ENCODE measurements at regions not wholly inside any gene's neighbourhood (a gene's known extent, or its start where the extent isn't known, plus 50 kb on each side); places are given as distances from the start of the nearest gene placed in this dataset.
"Not testable (repeated sequence)": the region's sequence is repeated elsewhere in the genome, so short reads cannot be mapped to it uniquely, and the experiment has no call there.

DNA sequence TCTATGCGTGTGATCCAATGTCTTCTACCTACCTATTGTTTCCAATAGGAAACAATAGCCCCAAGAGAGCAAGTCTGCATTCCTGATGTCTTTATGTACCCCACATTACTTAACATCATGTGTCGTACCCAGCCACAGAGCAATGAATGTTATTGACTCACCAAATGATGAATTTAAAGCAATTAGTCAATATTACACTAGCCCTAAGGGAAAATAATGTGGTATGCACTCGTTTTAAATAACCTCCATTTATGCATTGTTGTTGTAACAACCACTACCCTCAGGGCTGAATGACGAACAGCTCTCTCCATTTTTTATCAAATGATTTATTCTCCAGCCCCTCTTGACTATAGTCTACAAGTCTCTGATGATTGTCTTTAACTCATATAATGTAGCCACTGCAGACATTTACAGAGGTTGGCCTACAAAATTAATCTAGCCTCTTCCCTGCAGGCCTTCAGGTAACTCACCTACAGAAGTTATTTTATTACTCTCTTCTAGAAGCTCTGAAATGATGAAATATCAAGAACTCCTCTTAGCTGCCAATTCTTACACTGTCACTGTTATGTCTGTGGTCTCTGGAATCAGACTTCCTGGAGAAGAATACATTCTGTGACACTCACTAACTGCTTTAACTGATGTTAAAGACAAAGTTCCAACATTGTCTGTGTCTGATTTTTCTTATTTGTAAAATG is 601.7 kb upstream of the GRIA3 start:
- no peak for DNase-seq

DNA sequence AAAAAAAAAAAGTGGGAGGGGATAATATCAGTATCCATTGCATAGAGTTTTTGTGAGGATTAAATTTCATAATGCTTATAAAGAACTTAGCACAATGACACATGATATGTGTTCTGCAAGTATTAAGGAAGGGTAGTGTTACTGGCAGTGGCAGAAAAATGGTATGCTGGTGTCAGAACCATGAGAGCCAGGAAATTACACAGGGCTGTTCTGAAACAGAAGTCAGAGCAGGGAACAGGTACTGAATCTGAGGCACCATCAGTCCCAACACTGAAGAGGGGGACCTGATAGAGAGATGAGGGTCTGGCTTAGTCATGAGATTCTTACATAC is 601.1 kb upstream of the GRIA3 start:
- no peak for DNase-seq

DNA sequence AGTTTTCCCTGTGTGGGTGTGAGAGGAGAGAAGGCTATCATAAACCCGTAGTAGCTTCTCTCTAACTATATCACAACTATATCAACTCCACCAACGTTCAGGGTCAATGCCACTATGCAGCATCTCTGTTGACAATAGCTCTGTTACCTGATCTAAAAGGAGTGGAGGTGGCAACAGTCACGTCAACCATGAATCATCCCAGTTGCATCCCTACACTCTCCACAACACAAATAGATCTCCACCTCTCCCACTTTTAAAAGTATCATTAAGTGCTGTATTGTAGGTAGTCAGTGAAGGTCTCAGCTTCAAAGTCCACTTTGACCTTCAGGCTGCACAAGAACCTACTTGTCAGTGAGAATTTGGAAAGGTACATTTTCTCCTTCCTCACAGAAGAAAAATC is 600.5 kb upstream of the GRIA3 start:
- DNase-seq, result peak; percentile 7

DNA sequence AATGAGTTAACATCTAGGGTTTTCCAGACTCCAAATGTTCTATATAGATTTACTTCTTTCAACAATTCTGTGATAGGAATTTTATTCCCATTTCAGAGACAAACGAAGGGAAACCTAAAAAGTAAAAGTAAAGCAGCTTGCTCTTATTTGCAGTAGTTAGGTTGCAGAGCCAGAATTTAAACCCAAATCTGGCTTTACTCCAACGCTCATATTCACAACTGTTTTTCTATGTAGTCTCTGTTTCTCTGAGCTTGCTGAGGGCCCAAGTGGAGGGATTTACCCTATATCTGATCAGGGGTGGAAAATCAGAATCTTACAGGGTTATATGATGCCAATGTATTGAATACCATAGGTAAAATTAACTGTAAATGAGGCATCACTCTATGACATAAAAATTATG is 599.1 kb upstream of the GRIA3 start:
- no peak for DNase-seq

DNA sequence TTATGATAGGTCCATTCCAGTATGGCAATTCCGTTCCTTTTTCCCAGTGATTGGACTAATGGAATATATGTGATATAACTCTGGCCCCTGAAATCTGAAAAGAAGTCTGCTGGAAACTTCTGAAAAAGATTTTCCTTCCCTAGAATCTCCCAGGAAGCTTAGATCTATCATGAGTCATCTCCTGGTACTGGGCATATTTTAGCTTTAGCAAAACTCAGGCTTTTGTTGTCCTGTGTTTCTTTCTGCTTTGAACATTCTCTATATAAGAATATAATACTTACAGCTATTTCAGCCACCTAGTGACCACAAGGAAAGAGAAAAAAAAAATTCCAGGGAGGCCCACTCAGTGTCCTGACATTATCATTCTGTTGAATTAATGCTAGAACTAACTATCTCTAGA is 597.2 kb upstream of the GRIA3 start:
- no peak for DNase-seq

DNA sequence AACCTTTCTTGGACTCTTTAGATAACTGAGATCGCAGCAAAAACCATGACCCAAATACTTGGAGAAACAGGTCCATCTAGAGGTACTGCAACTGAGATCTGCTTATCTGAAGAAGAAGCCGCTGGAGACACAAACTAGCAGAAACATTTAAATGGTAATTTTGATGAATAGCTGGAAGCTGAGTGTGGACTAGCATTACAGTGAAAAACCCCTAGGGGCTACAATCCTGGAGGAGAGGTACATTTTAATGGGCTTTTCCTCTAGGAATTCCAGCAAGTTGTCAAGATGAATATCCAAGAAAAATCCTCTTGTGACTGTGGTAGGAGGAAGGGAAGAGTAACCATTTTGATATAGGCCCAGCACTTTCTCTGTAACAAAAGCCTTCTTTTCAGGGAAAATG is 592.5 kb upstream of the GRIA3 start:
- no peak for DNase-seq

DNA sequence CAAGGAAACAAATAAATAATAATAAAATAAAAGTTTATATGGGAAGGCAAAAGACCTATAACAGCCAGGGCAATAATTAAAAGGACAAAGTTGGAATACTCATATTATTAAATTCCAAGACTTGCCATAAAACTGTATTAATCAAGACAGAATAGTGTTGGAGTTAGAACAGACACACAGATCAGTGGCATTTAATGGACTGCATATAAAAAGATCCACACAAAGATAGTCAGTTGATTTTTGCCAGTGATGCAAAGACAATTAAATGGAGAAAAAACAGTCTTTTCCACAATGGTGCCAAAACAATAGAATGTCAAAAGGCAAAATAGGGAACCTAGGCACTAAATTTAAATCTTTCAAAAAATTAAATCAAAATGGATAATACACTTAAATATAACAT is 587.1 kb upstream of the GRIA3 start:
- DNase-seq, result no peak

DNA sequence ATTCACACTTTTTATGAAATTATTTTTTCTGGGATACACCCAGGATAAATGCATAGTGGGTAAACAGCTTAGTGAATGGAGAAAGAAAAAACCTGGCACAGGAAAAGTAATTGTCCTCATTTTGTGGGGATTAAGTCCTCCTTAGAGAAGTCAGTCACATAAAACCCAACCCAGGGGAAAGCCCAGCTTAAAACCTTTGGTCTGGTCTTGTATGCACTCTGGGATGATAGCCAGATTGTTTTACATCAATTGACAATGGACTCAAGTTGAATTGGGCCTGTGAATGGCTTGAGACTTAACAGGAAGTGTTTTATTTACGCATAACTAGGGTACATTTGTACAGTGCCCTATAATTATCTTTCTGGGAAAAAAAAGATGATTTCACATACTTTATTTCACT is 561.3 kb upstream of the GRIA3 start:
- no peak for DNase-seq

DNA sequence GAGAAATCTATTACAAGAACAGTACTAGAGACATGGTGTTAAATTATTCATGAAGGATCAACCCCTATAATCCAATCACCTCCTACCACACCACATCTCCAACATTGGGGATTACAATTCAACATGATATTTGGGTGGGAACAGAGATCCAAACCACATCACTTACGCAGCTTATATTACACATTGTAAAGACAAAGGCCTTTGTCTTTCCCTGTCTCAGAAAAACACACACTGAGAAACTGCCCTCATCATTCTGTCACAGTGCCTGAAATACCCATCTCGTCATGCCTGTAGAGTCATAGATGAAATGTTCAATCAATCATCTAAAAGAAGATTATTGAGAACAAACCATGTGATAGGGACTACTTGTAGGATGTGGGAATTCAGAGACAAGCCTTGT is 558.8 kb upstream of the GRIA3 start:
- DNase-seq, result no peak

DNA sequence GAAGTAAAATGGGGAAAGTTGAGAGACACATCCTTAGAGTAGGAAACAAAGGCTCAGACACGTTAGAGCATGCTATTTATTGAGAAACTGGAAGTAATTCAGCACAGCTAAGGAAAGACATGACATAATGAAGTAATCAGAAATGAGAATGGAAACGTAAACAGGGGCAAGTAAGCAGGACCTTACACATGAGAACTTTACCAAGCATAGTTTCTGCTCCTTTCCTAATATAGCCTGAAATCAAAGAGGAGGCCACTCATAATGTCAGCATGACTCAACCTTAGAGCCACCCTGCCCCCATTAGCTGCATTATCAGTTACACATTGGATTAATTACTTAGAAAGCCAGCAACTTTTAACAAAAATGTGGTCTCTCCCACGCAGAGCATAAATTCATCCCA is 558.3 kb upstream of the GRIA3 start:
- DNase-seq, result no peak

DNA sequence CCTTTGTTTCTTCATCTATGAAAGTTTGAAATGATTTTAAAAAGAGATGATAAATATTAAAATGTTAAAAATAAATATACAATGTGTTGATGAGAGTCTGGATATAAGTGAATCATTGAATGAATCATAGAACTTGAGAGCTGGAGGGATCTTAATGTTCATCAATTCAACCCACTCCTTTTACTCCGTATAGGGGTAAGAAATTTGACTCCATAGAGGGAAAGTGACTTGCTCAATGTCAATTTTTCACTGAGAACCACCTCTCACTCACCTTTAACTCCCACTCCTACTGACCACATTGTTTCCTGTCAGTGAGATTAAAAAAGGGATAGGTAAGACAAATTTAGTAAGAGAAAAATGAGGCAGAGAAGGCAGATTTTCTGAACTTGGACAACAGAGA is 557.2 kb upstream of the GRIA3 start:
- DNase-seq, result no peak

DNA sequence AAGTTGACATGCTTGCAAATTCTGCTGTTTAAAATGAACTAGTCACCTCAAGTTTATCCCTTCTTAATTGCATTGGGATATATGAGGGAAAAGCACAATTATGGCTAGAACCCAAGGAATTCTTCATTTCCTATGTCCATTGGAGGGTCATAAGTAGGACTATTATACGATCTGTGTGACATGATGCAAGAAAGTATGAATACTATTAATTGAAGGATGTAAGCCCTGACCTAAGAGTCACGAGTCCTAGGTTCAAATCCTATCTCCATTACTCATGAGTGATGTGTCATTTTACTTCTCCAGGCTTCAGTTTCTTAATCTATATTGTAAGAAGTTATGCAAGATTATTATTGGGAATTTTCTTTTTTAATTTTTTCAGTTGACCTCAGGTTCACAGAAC is 542.9 kb upstream of the GRIA3 start:
- DNase-seq, result no peak

DNA sequence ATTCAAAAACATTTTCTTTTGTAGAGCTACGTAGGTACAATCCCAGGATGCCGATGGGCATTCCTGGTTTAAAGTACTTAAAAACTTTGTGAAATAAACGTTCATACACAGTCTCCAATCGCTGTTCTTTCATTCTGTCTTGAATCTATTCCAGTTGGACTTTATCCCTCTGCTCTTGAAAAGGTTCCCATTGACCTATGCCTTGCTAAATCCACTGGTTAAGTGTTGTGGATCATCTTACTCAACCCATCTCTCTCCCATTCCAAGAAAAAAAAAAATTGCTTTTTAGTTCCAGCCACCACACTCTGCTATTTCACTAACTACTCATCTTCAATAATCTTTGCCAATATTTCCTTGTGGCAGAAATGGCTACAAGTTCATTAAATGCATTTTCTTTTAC is 542.3 kb upstream of the GRIA3 start:
- DNase-seq, result no peak

DNA sequence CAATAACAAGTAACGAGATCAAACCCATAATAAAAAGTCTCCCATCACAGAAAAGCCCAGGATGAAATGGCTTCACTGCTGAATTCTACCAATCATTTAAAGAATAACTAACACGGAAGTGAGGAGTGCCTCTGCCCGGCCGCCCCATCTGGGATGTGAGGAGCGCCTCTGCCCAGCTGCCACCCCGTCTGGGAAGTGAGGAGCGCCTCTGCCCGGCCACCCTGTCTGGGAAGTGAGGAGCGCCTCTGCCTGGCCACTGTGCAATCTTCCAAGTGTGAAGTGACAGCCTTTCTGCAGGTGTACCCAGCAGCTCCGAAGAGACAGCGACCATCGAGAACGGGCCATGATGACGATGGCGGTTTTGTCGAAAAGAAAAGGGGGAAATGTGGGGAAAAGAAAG is 528.8 kb upstream of the GRIA3 start:
- DNase-seq, result not testable (repeated sequence)

DNA sequence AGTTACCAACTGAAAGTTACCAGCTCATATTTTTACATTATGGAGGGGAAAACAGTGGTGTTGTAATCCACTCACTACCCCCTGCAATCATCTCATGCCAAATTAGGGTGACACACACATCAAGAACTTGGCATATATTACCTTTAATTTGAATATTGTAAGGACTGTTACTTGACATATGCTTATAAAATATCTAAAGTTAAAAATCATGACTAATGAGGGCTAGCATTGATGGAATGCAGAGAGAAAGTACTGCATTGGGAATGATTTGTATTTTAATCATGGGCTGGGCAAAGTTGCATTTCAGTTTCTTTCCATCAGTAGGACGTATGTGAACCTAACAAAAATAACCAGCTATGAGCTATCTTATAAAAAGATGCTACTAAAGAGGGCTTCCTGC is 517.5 kb upstream of the GRIA3 start:
- DNase-seq, result no peak

DNA sequence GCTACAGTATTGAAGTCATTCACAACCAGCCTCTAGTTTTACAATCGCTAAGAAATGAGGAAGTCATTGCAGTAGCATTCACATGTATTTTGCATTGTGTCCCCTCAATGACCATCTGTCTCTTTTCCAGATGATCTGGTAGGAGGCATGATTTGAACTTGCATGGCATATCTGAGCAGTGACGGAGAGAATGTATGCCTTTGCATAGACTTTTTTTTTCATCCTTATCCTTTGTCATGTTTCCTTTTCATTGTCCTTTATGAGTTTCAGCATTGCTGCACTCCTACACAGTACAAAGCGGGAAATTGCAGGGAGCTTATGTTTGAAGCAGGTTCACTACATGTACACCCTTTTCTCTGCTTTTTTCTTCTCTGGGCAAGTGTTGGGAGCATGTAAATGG is 516.4 kb upstream of the GRIA3 start:
- DNase-seq, result no peak

DNA sequence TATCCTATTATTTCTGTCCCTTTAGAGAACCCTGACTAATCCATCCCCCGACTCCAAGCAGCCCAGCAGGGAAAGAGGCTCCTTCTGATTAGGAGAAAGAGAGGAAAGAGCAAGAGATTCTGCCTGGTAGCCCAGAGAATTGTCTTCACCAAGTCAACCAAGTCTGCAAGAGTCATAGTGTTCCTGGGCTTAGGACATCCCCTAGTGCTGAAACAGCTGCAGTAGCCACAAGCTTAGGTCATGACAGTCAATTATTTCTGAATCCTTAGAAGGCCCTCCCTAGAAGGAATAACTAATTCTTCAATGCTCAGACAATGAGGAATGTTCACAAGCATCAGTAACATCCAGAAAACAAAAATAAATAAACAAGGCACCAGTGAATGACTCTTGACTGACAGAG is 480.3 kb upstream of the GRIA3 start:
- DNase-seq, result no peak

DNA sequence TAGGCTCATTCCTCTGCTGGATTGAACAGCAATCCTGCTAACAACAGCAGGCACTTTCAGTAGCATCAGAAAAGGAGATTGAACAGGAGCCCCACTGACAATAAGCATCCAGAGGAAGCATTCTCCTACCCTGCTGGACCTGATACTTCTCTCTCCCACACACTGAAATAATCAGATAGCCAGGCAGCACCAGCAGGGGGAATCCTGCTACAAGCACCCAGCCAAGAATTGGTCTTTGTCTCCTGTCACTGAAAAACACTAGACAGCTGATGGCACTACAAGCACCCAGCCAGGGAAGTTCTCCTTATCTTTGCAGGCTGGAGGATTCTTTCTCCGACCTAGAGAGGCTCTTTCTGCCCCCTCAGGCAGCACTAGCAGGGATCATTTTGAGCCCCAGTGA is 444.3 kb upstream of the GRIA3 start:
- DNase-seq, result no peak

DNA sequence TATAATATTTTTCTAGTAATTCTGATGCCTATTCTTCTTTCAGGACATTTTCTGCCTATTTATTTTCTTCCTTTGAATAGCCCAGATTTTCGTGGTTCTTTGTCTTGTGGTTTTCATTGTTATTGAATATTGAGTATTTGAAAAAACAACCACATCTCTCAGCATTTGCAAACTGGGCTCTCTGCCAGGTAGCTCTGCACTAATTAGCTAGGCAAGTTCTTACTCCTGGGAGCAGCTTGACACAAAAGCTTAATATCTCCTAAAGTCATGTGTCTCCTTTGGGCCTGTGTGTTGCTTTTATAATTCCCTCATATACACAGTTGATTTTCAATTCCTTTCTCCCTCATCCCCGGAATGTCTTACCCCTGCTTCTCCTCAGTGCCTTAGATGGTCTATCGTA is 413.5 kb upstream of the GRIA3 start:
- DNase-seq, result no peak

DNA sequence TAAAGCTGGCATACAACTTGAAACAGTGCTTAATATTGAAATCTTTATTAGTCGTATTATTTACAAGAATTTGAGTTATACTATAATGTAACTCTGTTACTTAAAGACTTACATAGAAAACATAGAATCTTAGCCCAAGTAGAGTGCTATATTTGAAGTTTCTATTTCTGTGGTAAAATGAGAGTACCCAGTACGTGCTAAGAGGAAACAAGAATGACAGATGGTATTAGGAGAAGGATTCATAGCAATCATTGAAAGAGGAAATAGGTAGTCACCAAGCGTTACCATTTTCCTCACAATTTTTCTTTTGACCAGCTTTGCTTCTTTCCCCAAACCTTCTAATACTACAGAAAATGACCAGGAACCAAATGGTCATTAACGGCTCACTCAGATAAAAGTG is 412.1 kb upstream of the GRIA3 start:
- no peak for DNase-seq

DNA sequence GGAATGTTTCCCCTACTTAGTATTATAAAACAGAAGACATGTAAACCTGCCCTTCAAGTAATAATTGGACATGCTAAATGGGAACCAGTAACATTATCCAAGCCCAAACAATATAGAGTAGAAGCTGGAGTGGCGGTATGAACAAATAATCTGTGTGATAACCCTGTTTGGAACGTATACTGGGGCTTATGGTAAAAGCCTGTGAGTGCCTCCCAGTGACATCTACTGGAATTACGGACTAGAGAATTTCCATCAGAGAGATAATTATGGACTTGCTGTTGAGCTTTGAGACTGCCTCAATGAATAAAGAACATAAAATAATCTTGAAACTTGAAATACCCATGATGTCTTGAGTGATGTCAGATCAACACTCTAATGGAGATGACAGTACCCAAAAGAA is 406.3 kb upstream of the GRIA3 start:
- DNase-seq, result no peak

DNA sequence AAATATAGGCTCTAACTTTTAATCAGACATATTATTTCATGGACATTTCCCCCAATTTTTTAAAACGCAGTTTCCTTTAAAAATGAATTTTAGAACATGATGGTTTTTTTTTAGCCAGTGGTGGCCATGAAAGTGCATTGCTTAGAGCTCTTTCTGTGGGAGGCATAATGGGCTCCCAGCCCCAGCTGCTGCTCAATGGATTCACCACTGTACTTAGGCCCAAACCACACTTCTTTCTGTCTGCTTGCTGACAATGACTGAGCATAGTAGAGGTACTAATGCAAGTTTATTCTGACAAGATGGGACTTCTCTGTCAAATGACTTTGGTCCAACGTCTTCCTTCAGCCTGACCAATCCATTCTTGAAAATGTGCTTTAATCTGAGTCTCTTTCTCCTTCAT is 400.2 kb upstream of the GRIA3 start:
- DNase-seq, result no peak

DNA sequence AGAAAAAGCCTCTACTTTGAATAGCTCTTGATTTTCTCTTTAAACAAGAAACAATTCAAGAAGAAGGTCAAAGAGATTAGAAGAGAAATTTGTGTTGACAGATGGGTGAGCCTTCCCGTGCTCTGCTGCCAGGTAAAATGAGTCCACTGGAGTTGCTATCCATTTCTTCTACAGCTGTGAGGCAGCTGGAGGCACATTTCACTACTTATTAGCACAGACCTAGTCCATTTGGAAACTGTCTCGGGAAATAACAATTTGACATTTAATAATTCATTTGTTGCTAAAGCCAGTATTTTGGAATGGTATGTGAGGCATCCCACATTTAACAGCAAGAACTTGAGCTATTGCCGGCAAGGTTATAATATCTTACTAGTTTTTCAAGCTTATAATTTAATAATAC is 396.8 kb upstream of the GRIA3 start:
- no peak for DNase-seq

DNA sequence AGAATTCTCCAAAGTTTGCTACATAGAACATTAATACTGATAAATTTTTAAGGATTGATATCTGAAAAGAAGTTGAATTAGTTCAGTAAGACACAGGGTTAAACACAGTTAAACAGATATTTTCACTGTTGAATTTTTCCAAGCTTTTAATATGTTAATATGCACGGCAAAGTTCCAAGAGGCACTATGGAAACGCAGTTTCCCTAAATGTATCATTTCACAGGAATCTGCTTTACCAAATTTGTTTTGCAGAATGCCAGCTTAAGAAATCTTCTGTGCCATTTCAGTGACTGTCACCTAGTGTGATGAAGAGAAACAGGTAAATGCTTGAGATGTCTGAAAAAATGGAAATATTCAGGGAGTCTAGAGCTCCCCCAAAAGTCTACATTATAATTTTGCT is 395.9 kb upstream of the GRIA3 start:
- DNase-seq, result no peak

DNA sequence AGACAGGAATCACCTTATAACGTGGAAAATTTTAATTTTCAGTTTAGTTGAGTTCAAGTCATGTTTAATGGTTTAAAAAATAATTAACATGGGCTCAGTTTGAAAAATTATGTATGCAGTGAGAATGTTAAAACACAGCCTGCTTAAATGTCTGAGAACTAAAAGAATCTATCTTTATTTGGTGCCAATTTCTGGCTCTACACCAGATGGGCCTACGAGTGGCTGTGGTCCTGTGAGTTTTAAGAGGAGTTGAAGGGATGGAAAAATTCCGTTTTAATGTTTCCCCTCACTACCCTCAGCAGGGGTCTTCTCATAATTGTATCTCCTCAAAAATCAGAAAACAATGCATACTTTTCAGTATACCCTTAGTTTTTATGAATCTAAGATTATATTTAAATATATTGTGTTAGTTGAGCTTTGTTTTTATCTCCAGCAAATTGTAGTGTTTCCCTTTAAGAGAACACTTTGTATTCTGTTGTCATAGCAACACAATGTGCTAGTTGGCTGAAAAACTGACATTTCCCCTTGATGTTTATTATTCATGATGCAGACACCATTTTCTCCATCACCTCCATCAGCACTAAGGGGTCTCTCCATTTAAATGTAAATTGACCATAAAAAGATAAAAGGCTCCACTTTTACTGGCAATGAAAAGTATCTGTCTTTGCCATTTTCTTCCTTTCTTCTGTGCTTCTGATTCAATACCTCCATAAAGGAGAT is 393.5 kb upstream of the GRIA3 start:
- no peak for DNase-seq

Measured in right kidney (tissue), 1 donor.